ENCODE measurements at regions not wholly inside any gene's neighbourhood (a gene's known extent, or its start where the extent isn't known, plus 50 kb on each side); places are given as distances from the start of the nearest gene placed in this dataset.

DNA sequence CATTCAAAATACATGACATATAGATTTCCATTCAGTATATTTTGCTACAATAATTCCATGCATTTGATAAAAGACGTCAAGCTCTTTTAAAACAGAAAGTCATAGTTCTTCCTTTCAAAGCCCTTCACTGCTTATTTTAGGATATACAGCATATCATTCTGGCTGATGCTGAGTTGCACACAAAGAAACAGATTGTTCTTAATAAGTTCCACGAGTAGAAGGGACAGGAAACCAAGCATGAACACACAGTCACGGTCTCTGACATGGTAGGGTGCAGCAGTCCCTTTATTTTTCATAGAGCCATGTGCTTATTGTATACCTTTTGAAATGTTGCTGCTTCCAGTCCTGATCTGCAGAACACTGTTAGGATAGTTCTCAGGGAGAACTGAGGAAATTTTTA lies 85.4 kb downstream of the MAGEB10 start:
- TF ChIP-seq, protein P1, sequence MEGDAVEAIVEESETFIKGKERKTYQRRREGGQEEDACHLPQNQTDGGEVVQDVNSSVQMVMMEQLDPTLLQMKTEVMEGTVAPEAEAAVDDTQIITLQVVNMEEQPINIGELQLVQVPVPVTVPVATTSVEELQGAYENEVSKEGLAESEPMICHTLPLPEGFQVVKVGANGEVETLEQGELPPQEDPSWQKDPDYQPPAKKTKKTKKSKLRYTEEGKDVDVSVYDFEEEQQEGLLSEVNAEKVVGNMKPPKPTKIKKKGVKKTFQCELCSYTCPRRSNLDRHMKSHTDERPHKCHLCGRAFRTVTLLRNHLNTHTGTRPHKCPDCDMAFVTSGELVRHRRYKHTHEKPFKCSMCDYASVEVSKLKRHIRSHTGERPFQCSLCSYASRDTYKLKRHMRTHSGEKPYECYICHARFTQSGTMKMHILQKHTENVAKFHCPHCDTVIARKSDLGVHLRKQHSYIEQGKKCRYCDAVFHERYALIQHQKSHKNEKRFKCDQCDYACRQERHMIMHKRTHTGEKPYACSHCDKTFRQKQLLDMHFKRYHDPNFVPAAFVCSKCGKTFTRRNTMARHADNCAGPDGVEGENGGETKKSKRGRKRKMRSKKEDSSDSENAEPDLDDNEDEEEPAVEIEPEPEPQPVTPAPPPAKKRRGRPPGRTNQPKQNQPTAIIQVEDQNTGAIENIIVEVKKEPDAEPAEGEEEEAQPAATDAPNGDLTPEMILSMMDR (IDR thresholded peaks at IDR 0.05), result no peak
- no peak for TF ChIP-seq POLR2A (IDR thresholded peaks at IDR 0.05)

All from testis (tissue), 2 donors.